ENCODE measurements at regions not wholly inside any gene's neighbourhood (a gene's known extent, or its start where the extent isn't known, plus 50 kb on each side); places are given as distances from the start of the nearest gene placed in this dataset.

DNA sequence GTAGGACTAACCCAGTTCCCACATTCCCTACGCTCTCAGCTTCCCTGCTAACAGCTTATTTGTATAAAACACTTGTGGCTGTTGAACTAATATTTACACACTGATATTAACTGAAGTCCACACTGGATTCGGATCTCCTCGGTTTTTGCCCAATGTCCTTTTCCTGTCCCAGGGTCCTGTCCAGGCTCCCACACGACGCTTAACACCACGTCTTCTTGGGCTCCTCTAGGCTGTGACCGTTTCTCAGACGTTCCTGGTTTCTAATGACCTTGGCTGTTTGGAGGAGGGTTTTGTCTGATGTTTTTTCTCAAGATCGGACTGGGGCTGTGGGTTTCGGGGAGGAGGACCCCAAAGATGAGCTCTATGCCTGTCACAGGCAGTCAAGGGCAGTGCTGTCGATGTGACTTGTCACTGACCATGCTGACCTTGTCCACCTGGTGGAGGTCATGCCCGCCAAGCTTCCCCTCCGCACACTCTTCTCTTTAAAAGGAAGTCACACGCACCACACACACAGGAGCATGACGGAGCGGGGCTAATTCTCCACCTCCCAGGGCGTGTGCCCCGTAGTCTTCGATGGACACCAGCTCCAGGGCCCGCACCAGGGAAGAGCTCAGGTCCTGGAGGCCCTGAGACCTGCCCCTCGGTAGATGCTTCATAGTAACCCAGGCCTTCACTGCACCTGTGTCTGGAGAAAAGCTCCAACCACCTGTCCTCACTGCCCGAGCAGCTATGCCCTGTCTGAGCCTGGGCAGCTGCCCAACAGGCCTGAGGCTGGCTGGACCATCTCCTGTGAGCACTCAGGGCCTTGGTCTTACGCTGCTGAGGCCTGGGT lies 72.0 kb downstream of the TTLL2 start:
- no peaks in the 10 kb centered on the region for H3K36me3 ChIP-seq
- peaks cover 12% of the 10 kb centered on the region for H3K27me3 ChIP-seq
- H3K4me3 ChIP-seq = no peak overlapping the region
- TF ChIP-seq, protein P1, sequence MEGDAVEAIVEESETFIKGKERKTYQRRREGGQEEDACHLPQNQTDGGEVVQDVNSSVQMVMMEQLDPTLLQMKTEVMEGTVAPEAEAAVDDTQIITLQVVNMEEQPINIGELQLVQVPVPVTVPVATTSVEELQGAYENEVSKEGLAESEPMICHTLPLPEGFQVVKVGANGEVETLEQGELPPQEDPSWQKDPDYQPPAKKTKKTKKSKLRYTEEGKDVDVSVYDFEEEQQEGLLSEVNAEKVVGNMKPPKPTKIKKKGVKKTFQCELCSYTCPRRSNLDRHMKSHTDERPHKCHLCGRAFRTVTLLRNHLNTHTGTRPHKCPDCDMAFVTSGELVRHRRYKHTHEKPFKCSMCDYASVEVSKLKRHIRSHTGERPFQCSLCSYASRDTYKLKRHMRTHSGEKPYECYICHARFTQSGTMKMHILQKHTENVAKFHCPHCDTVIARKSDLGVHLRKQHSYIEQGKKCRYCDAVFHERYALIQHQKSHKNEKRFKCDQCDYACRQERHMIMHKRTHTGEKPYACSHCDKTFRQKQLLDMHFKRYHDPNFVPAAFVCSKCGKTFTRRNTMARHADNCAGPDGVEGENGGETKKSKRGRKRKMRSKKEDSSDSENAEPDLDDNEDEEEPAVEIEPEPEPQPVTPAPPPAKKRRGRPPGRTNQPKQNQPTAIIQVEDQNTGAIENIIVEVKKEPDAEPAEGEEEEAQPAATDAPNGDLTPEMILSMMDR (IDR thresholded peaks at IDR 0.05) = no peak
- TF ChIP-seq POLR2AphosphoS5 (IDR thresholded peaks at IDR 0.05) (no peak), POLR2A (IDR thresholded peaks at IDR 0.05) (no peak), EP300 (IDR thresholded peaks at IDR 0.05) (no peak)
- 80% methylated on average over 23 of the region's 23 CpGs for whole genome bisulfite sequencing
- H3K9me3 ChIP-seq = no peaks in the 10 kb centered on the region
- no peak overlapping the region for H3K27ac ChIP-seq
- no peak for DNase-seq (ENCODE audit: low spot score in 2 of 2)
- H3K4me1 ChIP-seq = peaks cover 3% of the 10 kb centered on the region

- Histone ChIP-seq H3K4me3 (no peak overlapping the region), H3K27me3 (peaks cover 17% of the 10 kb centered on the region), H3K9me3 (no peaks in the 10 kb centered on the region), H3K4me1 (peaks cover 3% of the 10 kb centered on the region), H3K27ac (no peak overlapping the region), H3K36me3 (no peaks in the 10 kb centered on the region)
- DNase-seq (ENCODE audit: low spot score in 2 of 2) = no peak
- no peak for TF ChIP-seq POLR2A (IDR thresholded peaks at IDR 0.05)
- TF ChIP-seq EP300 (IDR thresholded peaks at IDR 0.05) = no peak
- TF ChIP-seq POLR2AphosphoS5 (IDR thresholded peaks at IDR 0.05) = no peak
- TF ChIP-seq, protein P1 (IDR thresholded peaks at IDR 0.05) = no peak
- 85% methylated on average over 6 of the region's 6 CpGs for WGBS
These were observed 72.8 kb downstream of the TTLL2 start for GRCh38 chr6:167397712-167398111.

DNA sequence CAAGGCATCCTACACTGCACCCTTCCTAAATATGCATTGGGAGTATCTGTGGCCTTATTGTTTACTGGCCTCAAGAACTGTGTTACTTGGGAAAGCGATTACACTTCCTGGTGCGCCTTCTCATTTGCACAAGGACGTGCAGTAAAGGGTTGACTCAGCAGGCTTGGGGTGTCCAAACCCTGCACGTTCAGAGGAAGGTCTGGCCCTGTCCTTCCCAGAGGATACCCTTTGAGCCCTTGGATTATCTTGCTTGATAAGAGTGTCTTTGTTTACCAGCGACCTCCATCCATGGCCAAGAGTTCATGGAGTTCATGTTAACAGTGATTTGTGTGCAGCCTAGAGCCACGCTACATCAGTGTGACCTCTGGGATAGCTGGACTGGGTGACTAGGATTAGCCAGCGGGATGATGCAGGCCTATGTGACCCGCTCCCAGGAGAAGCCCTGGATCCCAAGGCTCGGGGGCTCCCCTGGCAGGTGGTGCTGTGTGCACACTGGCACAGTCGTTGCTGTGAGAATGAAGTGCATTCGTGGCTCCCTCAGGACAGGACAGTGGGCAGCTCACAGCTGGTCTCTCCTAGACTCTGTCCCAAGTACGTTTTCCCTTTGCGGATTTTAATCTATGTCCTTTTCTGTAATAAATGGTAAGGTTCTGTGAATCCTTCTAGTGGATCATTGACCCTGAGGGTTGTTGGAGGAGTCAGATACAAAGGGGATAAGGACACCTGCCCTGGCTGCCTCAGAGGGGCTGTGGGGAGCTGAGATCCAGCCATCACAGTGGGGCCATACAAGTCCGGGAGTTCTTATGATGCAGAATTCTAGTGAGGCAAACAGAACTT lies 73.5 kb downstream of the TTLL2 start:
- no peak for DNase-seq (ENCODE audit: low spot score in 2 of 2)

GRCh38 chr6:167399051-167399387 lies 74.1 kb downstream of the TTLL2 start:
- H3K4me1 ChIP-seq = peaks cover 3% of the 10 kb centered on the region
- WGBS = 93% methylated on average over 6 of the region's 6 CpGs
- H3K4me3 ChIP-seq = no peak overlapping the region
- H3K27me3 ChIP-seq = peaks cover 21% of the 10 kb centered on the region
- H3K9me3 ChIP-seq = no peaks in the 10 kb centered on the region
- no peak overlapping the region for H3K27ac ChIP-seq
- no peak for DNase-seq (ENCODE audit: low spot score in 2 of 2)
- no peaks in the 10 kb centered on the region for H3K36me3 ChIP-seq
- TF ChIP-seq POLR2AphosphoS5 (IDR thresholded peaks at IDR 0.05) (no peak), EP300 (IDR thresholded peaks at IDR 0.05) (no peak), POLR2A (IDR thresholded peaks at IDR 0.05) (no peak)
- TF ChIP-seq, protein P1 (IDR thresholded peaks at IDR 0.05) = no peak

More for the DNA sequence above, 73.5 kb downstream of the TTLL2 start:
- H3K27ac ChIP-seq = no peak overlapping the region
- H3K9me3 ChIP-seq = no peaks in the 10 kb centered on the region
- H3K36me3 ChIP-seq = no peaks in the 10 kb centered on the region
- 77% methylated on average over 11 of the region's 14 CpGs for WGBS
- no peak overlapping the region for H3K4me3 ChIP-seq
- TF ChIP-seq POLR2AphosphoS5 (IDR thresholded peaks at IDR 0.05) (no peak), EP300 (IDR thresholded peaks at IDR 0.05) (no peak), POLR2A (IDR thresholded peaks at IDR 0.05) (no peak)
- TF ChIP-seq, protein P1 (IDR thresholded peaks at IDR 0.05) = no peak
- H3K4me1 ChIP-seq = peaks cover 3% of the 10 kb centered on the region
- peaks cover 18% of the 10 kb centered on the region for H3K27me3 ChIP-seq

DNA sequence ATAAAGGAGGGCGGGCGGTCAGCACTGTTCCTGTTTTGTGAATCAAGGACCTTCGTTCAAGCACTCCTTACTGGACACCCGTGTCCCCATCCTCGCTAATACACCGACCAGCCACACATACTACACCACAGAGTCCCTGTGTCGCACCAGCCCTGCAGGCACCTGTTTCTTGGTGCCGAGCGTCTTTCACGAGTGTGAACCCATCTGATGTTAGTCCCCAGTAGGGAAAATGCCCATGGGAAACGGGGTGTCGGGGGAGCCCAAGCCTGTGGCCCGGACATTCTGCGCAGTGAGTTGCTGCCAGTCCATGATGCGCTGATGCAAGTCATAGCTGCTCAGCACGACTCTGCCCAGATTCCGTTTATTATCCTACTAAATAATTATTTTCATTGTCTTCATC lies 74.7 kb downstream of the TTLL2 start:
- TF ChIP-seq POLR2A (IDR thresholded peaks at IDR 0.05) = no peak
- no peak for TF ChIP-seq EP300 (IDR thresholded peaks at IDR 0.05)
- TF ChIP-seq, protein P1 (IDR thresholded peaks at IDR 0.05) = no peak
- TF ChIP-seq POLR2AphosphoS5 (IDR thresholded peaks at IDR 0.05) = no peak
- Histone ChIP-seq H3K27me3 (peaks cover 23% of the 10 kb centered on the region), H3K27ac (no peak overlapping the region), H3K4me3 (no peak overlapping the region), H3K36me3 (no peaks in the 10 kb centered on the region), H3K4me1 (peaks cover 3% of the 10 kb centered on the region), H3K9me3 (no peaks in the 10 kb centered on the region)
- WGBS = 92% methylated on average over 17 of the region's 17 CpGs
- no peak for DNase-seq (ENCODE audit: low spot score in 2 of 2)

Data from suprapubic skin (tissue), 4 donors.